Activated T-cell treated with anti-CD3 and anti-CD28 coated beads, Interleukin-2, amount 50 U/mL, for 48 hours (primary cell): ENCODE measurements at regions not wholly inside any gene's neighbourhood (a gene's known extent, or its start where the extent isn't known, plus 50 kb on each side); places are given as distances from the start of the nearest gene placed in this dataset.

Source experiments
- DNase-seq, 2 experiments: peaks; one replicate each; pipeline ENCODE4 v3.0.0-alpha.2; 2020

DNA sequence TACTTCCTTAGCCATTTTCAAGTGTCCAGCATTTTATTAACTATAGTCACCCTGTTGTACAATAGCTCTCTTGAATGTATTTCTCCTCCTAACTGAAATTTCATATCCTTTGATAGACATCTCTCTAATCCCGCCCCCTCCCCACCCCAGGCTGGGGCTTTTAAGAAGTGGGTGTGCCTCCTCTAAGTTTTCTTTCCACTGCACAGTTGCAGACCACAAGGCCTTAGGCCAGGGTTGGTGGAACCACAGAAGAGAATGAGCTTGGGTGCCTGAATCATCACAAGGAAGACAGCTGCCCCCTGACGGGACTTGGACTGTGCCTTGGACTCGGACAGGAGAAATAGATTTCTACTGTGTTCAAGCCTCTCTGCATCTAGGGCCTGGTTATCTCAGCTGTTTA lies 193.4 kb downstream of the HAUS1 start:
- DNase-seq, result no peak

DNA sequence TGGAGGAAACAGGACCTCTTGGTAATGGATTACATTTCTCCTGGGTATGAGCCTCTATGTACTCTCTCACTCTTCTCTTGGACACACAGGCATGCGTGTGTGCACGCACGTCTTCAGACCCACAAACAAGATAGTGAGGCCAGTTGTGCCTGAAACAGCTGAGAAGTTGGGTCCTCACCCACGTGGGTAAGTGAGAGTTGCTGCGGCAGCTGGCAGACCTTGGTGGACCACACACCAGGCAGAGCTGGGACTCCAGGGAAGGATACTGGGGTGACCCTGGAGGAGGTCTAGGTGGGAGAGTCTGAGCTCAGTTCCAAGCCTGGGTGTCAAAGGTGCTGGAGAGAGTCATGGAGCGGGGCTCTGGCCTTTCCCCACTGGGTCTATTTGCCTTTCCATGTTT lies 194.3 kb downstream of the HAUS1 start:
- DNase-seq, result no peak

DNA sequence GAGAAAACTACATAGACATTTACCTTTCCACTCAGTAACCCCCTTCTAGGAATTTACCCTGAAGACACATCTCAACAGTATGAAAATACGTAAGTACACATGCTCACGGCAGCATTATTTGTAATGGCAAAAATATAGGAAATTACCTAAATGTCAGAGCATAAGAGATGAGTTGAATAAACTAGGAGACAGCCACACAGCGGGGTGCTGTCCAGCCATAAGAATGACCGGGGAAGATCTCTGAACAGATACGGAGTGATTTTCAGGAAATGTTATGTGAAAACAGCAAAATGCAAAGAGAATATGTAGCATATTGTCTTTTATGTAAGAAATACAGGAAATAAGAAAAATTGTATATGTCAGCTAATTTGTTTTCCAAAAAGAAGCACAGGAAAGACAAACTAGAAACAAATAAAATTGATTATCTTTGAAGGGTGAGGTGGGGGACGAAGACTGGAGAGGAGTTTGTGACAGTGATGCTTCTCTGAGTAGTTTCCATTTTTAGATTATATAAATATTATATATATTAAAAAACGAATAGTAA lies 195.4 kb downstream of the HAUS1 start:
- no peak for DNase-seq

DNA sequence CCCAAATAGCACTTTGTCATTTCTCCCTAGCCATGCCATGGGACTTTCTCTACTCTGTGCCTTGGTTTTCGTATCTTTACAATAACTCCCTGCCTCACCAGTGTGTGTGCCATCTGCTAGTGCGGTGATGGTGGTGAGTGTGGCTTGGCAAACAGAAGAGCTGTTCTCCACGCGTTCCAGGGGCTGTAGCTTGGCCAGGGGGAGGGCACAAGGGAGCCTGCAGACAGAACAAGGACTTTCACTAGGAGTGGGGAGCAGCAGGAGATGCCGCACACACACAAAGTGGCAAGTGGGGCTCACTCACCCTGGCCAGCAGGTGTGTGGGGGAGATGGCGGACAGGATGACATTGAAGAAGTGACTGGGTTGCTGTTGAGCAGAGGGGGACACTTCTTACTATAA lies 196.9 kb downstream of the HAUS1 start:
- no peak for DNase-seq

DNA sequence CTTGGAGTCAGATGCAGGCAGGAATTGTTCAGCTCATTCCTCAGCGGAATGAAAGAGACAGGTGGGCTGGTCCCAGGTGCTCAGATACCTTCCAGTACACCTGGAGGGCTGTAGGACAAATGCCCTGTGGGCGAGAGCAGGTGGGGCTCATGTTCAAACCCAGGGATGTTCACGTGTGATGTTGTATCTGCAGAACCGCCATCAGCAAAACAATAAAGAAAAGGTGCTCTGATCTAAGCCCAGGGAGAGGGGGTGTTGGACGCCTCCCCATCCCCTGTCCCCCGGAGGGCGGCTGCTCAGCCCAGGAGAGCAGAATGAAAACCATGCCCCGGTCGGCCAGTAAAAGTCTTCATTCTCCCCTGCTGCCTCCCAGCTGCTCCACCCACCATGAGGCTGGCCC lies 197.4 kb downstream of the HAUS1 start:
- DNase-seq, result no peak

DNA sequence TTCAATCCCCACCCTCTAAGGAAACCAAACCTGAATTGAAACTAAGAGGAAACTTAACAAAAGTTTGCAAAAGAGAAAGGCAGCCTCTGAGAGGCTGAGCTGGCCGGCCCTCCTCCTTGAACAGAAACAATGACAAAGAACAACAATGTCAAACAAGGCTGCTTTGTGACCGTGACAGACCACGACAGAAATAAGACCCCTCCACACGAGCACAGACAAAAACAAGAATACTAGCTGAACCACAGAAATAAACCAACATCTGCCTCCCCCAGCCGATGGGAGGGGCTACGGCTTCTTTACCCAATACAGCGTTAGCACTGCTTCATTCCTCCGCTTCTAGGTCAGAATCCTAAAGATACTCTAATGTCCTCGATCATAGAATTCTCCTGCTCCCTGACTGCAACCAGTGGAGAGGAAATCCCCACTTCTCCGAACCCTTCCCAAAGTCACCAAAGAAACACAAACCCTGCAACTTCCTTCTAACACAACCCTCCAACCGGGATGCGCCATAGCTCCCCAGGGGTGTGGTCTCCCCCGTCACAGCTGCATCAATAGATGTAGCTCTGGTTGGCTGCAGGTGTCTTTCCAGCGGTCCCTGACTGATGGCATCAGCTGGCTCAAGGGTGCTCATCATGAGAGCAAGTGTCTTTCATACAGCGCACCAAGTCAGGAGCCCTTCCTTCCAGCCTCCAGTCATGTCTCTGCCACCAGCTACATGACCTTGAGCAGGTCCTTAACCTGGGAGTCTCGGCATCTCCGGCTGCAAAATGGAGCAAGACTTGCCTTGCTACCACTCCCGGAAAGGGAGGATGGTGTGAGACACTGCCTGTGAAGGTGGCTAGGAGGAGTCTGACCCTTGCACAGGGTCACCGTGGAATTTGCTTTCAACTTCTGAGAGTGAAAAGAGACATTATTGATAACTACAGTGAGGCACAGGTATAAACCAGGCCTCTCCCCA lies 198.6 kb downstream of the HAUS1 start:
- DNase-seq, result no peak

DNA sequence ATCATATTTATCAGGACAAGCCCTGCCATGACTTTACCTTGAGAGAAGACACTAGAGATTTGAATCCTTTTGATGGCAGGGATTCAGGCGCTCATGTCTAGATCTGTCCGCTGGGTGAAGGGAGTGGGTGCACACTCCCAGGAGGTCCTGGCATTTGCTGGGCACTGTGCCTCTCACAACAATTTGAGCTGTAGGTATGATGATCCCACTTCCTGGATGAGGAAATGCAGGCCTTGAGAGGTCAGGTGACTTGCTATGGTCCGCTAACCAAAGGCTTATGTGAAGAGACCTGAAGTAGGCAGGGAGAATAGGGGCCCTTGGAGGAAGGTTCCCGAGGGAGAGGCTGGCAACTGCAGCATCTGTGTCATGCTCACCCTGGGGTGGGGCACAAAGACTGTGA lies 206.1 kb downstream of the HAUS1 start:
- DNase-seq, result no peak

DNA sequence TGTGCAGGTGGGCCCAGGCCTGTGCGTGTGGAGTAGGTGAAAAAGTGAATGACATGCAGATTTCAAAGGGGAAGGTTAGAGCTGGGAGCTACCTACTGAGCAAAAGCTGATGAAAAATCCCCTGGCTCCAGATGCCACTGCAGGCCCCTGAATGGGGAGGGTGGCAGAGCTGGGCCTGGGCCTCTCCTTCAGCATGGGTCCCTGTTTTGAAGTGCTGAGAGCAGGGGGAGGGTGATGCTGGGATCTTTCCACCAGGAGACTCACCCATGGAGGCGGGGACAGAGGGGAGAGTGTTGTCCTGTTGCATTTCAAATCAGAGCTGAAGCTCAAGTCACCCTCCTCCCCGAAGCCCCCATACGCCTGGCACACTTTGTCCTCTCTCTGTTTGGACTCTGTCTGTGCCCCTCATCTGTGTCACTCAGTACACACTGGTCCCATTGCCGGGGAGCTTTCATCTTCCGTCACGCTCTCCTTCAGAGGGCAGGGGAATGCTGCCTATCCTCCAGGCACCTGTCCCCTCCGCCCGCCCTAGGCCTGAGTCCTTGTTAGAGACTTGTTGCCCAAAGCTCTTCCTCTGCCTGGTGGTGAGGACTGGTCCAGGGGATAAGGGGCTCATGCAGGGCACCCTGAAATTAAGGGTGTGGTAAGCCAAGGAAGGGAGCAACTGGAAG lies 206.6 kb downstream of the HAUS1 start:
- no peak for DNase-seq

DNA sequence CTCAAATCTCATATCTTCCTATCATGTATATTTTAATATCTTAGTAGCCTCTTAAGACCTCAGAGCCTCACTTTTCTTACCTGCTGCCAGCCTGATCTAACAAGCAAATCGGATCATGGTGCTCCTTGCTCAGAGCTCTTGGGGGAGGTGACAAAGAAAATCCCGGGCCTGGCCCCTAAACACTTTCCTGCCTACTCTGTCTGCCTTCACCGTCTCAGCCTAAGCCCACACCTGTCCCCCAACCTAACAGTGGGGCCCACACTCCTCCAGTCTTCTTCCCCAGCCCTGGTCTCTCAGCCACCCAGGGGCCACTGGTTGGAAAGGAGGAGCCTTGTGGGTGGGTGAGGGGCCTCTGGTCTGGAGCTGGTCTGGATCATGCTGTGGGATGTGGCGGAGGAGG lies 207.3 kb downstream of the HAUS1 start:
- DNase-seq, result no peak

DNA sequence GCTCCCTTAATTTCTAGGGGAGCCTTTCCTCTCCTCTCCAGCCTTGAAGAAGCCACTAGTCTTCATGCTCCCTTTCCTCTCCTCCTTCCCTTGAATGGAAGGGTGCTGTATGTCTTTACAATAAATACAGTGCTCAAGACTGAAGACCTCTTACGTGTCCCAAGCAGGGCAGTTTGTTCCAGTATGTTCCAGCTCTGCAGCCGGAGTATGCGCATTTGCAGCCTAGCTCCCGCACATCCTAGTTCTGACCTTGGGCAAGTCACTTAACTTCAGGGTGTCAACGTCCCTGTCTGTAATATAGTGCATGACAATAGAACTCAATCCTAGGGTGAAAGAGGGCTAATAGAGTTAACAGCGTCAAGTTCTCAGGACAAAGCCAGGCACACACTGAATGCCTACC lies 208.0 kb downstream of the HAUS1 start:
- DNase-seq, result no peak

DNA sequence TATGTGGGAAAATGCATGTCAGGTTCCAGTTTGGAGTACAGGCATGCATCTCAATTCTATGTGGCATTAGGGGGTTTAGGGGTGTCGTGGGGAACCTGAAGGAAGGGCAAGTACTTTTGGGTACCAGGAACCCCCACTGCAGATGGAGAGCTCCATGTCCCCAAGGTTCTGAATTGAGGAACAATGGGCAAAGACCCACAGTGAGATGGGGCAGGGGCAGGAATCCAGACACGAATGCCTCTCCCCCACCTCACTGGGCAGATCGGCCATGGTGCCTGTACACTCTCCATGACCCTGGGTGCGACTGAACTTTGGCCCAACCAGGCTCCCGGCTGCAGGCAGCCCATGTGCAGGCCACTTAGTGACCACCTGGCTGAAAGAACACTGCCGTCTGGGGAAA lies 209.3 kb downstream of the HAUS1 start:
- no peak for DNase-seq

DNA sequence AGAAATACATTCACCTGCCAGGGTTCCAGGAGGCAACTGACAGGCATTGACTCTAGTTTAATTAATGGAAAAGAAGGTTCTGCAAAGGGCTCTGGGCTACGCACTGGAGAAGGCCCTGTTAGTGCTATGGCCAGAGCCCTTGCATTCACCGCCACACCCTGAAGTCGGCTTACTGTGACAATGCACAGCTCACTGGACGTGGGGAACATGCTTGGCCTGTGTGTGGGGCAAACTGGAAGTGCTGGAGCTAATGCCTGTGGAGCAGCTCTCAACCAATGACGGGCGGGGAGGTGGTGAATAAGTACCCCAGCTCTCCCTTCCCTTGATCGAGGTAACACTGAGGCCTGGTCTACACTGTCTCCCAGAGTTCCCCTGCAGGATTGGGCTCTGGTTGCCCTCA lies 209.8 kb downstream of the HAUS1 start:
- DNase-seq, result no peak

DNA sequence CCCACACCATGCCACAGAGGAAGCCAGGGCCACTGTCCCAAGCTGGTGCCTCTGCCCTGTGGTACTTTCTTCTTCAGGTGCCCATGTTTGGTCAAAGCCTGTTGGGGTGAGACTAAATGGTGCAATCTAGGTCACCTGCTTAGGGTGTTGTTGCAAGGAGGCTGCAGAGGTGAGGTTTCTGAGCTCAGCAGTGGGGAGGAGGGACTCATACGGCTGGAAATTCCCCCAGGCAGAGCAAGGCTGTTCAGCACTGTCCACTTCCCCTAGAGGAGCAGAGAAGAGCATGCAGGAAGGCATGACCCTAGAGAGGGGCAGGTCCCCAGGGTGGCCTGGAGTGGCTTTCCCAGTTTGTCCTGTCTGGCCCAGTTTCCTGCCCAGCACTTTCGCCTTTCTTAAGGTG lies 211.0 kb downstream of the HAUS1 start:
- no peak for DNase-seq

DNA sequence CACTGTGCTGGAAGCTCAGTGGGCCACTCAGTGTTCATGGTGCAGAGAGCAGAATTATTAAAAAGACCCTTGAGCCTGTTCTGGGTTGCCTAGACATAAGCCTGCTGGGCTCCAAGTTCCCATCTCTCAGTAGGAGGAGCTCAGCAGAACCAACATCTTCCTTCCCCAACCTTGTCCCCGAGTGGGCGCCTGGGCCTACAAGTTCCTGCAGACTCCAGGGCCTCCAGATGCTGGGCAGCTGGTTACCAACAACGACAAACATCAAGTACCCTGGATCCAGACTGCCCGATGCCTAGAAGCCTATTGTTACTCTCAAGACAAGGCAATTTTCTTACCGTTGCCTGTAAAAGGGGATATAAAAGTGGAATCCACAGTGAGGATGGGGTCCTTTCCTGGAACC lies 214.2 kb downstream of the HAUS1 start:
- DNase-seq, result no peak

DNA sequence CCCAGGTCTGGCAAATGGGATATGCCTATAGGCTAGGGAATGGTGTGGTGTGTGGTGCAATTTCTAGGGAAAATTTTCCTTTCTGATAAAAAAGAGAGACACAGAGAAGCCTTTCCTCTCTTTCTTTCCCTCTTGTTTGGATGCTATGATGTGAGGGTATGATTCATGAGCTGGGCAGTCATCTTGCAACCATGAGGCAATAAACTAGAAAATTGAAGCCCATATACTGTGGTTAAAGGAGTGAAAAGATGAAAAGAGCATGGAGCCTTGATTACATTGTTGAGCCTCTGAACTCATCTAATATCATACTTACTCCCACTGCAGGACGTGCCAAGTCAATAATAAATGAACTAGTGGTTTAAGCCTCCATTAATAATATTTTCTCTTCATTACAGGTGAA lies 215.6 kb downstream of the HAUS1 start:
- no peak for DNase-seq

DNA sequence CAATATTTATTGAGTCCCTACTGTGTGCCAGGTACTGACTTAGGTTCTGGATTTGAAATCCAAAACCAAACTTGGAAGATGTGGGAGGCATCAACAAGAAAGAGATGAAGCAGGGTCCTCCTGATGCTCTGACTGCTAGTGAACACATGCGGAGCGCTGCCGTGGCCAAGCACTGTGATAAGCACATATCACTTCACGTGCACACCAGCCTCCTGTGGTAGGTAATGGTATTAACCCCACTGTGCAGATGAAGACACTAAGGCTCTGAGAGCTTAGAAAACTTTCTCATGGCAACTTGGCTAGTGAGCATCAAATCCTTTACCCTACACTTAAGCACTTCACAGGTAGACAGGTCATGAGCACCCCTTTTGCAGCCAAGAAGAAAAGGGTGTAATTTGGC lies 216.1 kb downstream of the HAUS1 start:
- DNase-seq, result no peak

DNA sequence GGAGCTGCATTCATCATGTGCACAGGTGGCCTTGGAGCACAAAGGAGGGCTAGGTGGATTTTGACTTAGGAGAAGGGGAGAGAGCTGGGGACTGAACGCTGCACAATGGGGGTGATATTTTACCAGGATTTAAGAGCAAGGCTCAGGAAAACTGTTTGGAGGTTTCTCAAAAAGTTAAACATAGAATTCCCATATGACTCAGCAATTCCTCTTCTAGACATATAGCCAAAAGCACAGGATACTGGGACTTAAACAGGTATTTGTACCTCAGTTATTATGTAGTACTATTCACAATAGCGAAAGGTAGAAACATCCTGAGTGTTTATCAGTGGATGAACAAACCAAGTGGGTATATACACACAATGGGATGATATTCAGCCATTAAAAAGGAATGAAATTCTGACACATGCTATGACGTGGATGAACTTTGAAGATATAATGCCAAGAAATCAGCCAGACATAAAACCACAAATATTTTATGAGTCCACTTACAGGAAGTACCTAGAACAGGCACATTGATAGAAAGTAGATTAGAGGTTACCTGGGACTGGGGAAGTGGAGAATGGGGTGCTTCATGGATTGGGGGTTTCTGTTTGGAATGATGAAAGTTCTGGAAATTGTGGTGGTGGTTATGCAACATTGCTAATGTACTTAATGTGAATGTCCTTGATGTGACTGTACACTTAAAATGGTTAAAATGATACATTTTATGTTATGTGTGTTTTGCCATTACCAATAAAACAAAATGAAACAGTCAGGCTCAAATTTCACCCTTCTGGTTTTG lies 216.9 kb downstream of the HAUS1 start:
- no peak for DNase-seq

DNA sequence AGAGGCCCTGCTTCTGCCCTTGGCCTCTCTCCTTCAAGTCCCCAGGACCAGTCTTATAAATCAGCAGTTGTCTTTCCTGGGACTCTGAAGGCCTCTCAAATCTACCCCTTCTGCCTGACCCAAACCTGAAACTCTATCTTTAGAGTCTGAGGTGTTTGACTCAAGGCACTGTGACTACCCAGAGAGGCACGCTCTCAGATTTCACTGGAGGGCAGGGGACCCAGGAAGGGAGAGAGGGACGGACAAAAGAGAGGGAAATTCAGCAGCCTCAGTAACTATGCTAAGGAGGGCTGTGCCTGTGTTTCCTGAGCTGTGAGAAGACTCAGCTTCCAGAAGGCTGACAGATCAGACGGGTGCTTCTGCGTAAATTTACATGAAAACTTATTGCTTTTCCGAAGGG lies 217.8 kb downstream of the HAUS1 start:
- DNase-seq, result no peak

DNA sequence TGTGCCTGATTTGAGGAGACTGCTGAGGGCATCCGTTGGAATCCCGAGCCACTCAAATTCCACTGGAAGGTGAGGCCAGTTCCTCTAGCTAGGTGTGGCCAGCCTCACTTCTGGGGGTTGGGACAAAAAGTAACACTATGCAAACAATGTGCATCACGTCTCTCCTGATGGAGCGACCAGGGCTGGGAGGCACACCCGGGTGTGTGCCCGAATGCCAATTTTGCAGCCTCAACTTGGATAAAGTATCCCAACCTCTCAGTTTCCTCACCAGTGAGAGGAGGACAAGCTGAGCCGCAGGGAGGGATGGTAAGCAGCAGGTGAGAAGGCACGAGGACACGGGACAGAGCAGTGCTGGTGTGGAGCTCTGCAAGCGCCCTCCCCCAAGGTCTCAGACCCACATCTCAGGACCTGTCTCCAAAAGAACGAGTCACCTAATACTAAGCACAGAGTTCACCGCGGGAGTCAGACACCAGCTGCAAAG lies 218.3 kb downstream of the HAUS1 start:
- no peak for DNase-seq

DNA sequence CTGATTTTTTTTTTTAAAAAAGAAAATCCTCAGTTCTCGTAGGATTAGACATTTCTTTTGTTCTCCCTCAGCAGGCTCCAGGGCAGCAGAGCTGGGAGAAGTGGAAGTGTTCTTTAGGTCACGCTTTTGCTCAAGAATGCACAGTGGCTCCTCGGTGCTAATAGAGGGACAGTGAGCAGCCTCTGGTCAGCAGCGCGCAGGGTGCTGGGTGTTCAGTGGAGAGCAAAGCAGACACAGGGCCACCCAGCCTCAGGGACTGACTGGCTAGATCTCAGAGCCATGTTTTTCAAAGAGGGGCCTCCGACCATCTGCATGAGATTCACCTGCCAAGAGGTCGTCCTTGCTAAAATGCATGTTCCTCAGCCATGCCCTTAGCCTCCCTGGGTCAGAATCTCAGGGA lies 218.8 kb downstream of the HAUS1 start:
- no peak for DNase-seq

DNA sequence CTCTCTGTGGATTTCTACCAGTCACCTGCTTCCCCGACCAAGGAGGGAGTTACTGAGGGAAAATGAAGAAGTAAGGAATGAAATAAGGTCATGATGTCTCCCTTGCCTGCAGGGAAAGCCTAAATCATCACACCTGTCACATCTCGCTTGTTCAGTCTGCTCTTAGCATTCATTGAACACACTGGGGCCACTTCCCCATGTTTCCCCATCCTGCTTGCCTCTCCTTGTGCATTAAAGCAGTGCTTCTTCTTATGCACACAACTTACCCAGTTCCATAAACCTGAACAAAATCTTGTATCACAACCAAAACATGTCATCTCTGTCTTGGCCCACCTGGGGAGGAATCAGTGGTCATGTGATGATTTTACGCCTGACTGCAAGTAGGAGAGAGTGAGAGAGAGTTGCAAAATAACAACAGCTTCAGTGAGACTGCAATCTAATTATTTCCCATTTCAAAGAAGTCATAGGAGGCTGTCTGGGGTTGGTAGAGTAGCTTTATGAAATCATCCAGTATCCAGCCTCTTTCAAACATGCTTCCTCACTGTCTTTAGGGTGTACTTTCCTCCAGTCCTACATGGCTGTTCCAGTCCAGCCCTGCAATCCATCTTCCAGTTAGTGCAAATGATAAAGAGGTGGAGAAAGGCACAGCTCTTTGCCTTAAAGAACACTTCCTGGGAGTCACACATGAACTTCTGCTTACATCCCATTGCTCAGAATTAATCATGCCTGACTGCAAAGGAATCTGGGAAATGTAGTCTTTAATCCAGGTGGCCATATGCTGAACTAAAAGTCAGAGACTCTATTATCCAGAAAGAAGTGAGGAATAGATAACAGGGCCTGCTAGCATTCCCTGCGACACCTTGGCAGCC lies 220.1 kb downstream of the HAUS1 start:
- no peak for DNase-seq

DNA sequence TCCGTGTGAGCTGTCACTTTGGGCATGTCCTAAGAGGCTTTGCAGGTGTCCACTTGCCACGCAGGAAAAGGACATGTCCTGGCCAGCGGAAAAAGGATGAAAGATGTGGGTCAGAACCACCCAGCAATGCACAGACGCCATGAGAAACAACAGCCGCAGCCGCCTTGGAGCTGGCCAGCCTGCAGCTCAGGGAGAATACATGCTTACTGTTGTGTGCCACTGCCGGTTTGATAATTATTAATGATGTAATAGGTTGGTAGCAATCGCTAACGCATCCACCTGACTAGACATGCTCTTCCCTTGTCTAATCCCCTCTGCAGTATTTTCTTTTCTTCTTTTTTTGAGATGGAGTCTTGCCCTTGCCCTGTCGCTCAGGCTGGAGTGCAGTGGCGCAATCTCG lies 221.7 kb downstream of the HAUS1 start:
- DNase-seq, result no peak
